HCT116 (cell line): ENCODE measurements at regions not wholly inside any gene's neighbourhood (a gene's known extent, or its start where the extent isn't known, plus 50 kb on each side); places are given as distances from the start of the nearest gene placed in this dataset.

Experiments
- ATAC-seq: fragments of 200-7000 bp; cut with Tn5 transposase; 2 replicates; pipeline ENCODE4 v1.9.1; 2020; ENCODE audit warnings: mild to moderate bottlenecking, moderate library complexity
- BruUV-seq: library from RNA; stranded (reverse); fragments of 400-500 nt; replicated peaks from 2 replicates; lab custom pipeline; 2021; lab: Mats Ljungman, UMichigan
- CTCF ChIA-PET: fragments of 300-600 bp; sonication (Branson Sonifier 250); formaldehyde crosslinking; loops from one replicate; lab custom pipeline; 2021; ENCODE audit warnings: antibody characterized with exemption; lab: Charles Lee
- POLR2A ChIA-PET: fragments of 300-600, 350-600 bp; sonication (Branson Sonifier 250); formaldehyde crosslinking; loops from one replicate; lab custom pipeline; 2021; ENCODE audit warnings: antibody characterized with exemption; lab: Charles Lee
- RAD21 ChIA-PET, 2 experiments: fragments of 300-600 bp; sonication (Branson Sonifier 250); formaldehyde crosslinking; loops; one replicate each; lab custom pipeline; 2023; ENCODE audit warnings: low total read pairs in 2 of 2; ENCODE audit not compliant: uncharacterized antibody in 2 of 2, unreplicated experiment in 2 of 2, low non-redundant PET in 1 of 2; lab: Charles Lee
- DNase-seq: peaks from one replicate; pipeline ENCODE4 v3.0.0-alpha.2; 2010; ENCODE audit warnings: low read depth, low spot score
- H2AFZ ChIP-seq: fragments of 200-600 bp; shearing (Covaris generic), sonication (generic); 2 replicates; pipeline ENCODE4 v1.6.1; 2017; ENCODE audit warnings: low read depth, mixed run types, mixed read lengths, antibody characterized with exemption, low read length; ENCODE audit not compliant: poor library complexity, severe bottlenecking
- H3K27ac ChIP-seq: 2 replicates; pipeline ENCODE4 v1.5.1; 2012; ENCODE audit warnings: low read depth, low read length
- H3K27me3 ChIP-seq: fragments of 200-600 bp; sonication (generic); 2 replicates; pipeline ENCODE4 v1.6.1; 2016; ENCODE audit warnings: mixed run types, low read length, mixed read lengths; ENCODE audit not compliant: insufficient read depth
- H3K36me3 ChIP-seq, 2 experiments: fragments of 200-500 bp in 1 of 2; fragments of 200-600 bp in 1 of 2; sonication (Bioruptor generic) in 1 of 2; sonication (generic) in 1 of 2; 2 replicates each; pipeline versions ENCODE4 v1.5.1 to v1.6.1; 2014 to 2016; ENCODE audit warnings: low read length in 2 of 2, inconsistent platforms in 1 of 2, mixed read lengths in 1 of 2, mixed run types in 1 of 2; ENCODE audit not compliant: insufficient read depth in 2 of 2, control insufficient read depth in 1 of 2
- H3K4me1 ChIP-seq, 2 experiments: fragments of 200-600 bp in 1 of 2; sonication (generic) in 1 of 2; 2 replicates each; pipeline versions ENCODE4 v1.5.1 to v1.6.1; 2012 to 2017; ENCODE audit warnings: low read length in 2 of 2, inconsistent platforms in 1 of 2, mild to moderate bottlenecking in 1 of 2, mixed read lengths in 1 of 2, mixed run types in 1 of 2, moderate library complexity in 1 of 2; ENCODE audit not compliant: insufficient read depth in 2 of 2, control insufficient read depth in 1 of 2
- H3K4me2 ChIP-seq: fragments of 200-600 bp; sonication (generic); 2 replicates; pipeline ENCODE4 v1.6.1; 2017; ENCODE audit warnings: mixed run types, low read length, mixed read lengths
- H3K4me3 ChIP-seq, 2 experiments: fragments of 200-600 bp in 1 of 2; sonication (generic) in 1 of 2; replicated peaks in 1 of 2; 2 replicates each; pipeline ENCODE4 v1.5.1; 2011 to 2016; ENCODE audit warnings: low read length in 2 of 2, control low read depth in 1 of 2, low read depth in 1 of 2, mild to moderate bottlenecking in 1 of 2, mixed read lengths in 1 of 2, mixed run types in 1 of 2
- H3K79me2 ChIP-seq: fragments of 200-600 bp; sonication (generic); 2 replicates; pipeline ENCODE4 v1.6.1; 2017; ENCODE audit warnings: mild to moderate bottlenecking, mixed run types, low read length, moderate library complexity, mixed read lengths; ENCODE audit not compliant: insufficient read depth
- H3K9ac ChIP-seq: fragments of 200-600 bp; sonication (generic); 2 replicates; pipeline ENCODE4 v1.6.1; 2016; ENCODE audit warnings: low read length, mixed read lengths
- H3K9me2 ChIP-seq: fragments of 200-600 bp; sonication (generic), shearing (Covaris generic); 2 replicates; pipeline ENCODE4 v1.6.1; 2017; ENCODE audit warnings: mixed run types, mild to moderate bottlenecking, moderate library complexity; ENCODE audit not compliant: insufficient read depth
- H3K9me3 ChIP-seq, 2 experiments: fragments of 200-500 bp in 1 of 2; fragments of 200-600 bp in 1 of 2; sonication (Bioruptor generic) in 1 of 2; sonication (generic) in 1 of 2; 2 replicates each; pipeline ENCODE4 v1.6.1; 2014 to 2017; ENCODE audit warnings: low read length in 2 of 2, mixed read lengths in 2 of 2, inconsistent platforms in 1 of 2, low read depth in 1 of 2, mild to moderate bottlenecking in 1 of 2, mixed run types in 1 of 2, moderate library complexity in 1 of 2; ENCODE audit not compliant: control insufficient read depth in 1 of 2, insufficient read depth in 1 of 2
- H4K20me1 ChIP-seq: fragments of 200-600 bp; sonication (generic), shearing (Covaris generic); 2 replicates; pipeline ENCODE4 v1.6.1; 2017; ENCODE audit warnings: mixed run types, mild to moderate bottlenecking, moderate library complexity; ENCODE audit not compliant: insufficient read depth
- ATF3 ChIP-seq: IDR thresholded peaks from 2 replicates; pipeline ENCODE4 v1.6.1; 2012
- CBX3 ChIP-seq: IDR thresholded peaks from 2 replicates; pipeline ENCODE4 v1.6.1; 2012; ENCODE audit warnings: low read depth
- CEBPB ChIP-seq: IDR thresholded peaks from 2 replicates; pipeline ENCODE4 v1.6.1; 2012; ENCODE audit warnings: low read depth
- EGR1 ChIP-seq: IDR thresholded peaks from 2 replicates; pipeline ENCODE4 v1.6.1; 2012; ENCODE audit warnings: low read depth
- ELF1 ChIP-seq: IDR thresholded peaks from 2 replicates; pipeline ENCODE4 v1.6.1; 2012; ENCODE audit warnings: low read depth, borderline replicate concordance
- EZH2 ChIP-seq: fragments of 200-600 bp; sonication (generic); IDR thresholded peaks from 2 replicates; pipeline ENCODE4 v1.6.1; 2017; ENCODE audit warnings: antibody characterized with exemption, mixed run types
- EZH2phosphoT487 ChIP-seq: fragments of 200-600 bp; IDR thresholded peaks from 2 replicates; pipeline ENCODE4 v1.6.1; 2018; ENCODE audit warnings: antibody characterized with exemption, borderline replicate concordance
- JUND ChIP-seq: IDR thresholded peaks from 2 replicates; pipeline ENCODE4 v1.6.1; 2012
- POLR2A ChIP-seq: IDR thresholded peaks from 2 replicates; pipeline ENCODE4 v1.7.0; 2011; ENCODE audit warnings: borderline replicate concordance; ENCODE audit not compliant: insufficient read depth, insufficient read length; ENCODE audit errors: extremely low read depth
- POLR2AphosphoS5 ChIP-seq: IDR thresholded peaks from 2 replicates; pipeline ENCODE4 v1.6.1; 2011; ENCODE audit warnings: mild to moderate bottlenecking, low read depth, low read length, moderate library complexity
- RAD21 ChIP-seq: IDR thresholded peaks from 2 replicates; pipeline ENCODE4 v1.6.1; 2012; ENCODE audit warnings: low read depth, mild to moderate bottlenecking
- SIN3A ChIP-seq: IDR thresholded peaks from 2 replicates; pipeline ENCODE4 v1.6.1; 2012; ENCODE audit warnings: low read depth
- SP1 ChIP-seq: IDR thresholded peaks from 2 replicates; pipeline ENCODE4 v1.6.1; 2012; ENCODE audit warnings: low read depth
- SRF ChIP-seq: IDR thresholded peaks from 2 replicates; pipeline ENCODE4 v1.6.1; 2012; ENCODE audit warnings: low read depth
- TCF7L2 ChIP-seq: IDR thresholded peaks from 2 replicates; pipeline ENCODE4 v1.7.0; 2011; ENCODE audit warnings: borderline replicate concordance, inconsistent platforms; ENCODE audit not compliant: insufficient read depth, insufficient read length; ENCODE audit errors: extremely low read depth
- YY1 ChIP-seq: IDR thresholded peaks from 2 replicates; pipeline ENCODE4 v1.6.1; 2011; ENCODE audit warnings: low read length, low read depth, moderate library complexity, mild to moderate bottlenecking; ENCODE audit not compliant: insufficient replicate concordance; ENCODE audit errors: extremely low read depth
- ZFX ChIP-seq: fragments of 450-650 bp; IDR thresholded peaks from 2 replicates; pipeline ENCODE4 v1.6.1; 2017
- ZNF274 ChIP-seq: fragments of 200-500 bp; sonication (Bioruptor generic); IDR thresholded peaks from 2 replicates; pipeline ENCODE4 v1.6.1; 2014; ENCODE audit warnings: mild to moderate bottlenecking, low read depth, low read length, inconsistent platforms
- intact Hi-C: fragments of 100-400 bp; cut with micrococcal nuclease; formaldehyde crosslinking; loops from 2 replicates; pipeline ENCODE4 v1.10.0; 2022
- TF ChIP-seq, protein P1 (sequence below), 3 experiments: fragments of 200-600 bp in 1 of 3; sonication (generic) in 1 of 3; IDR thresholded peaks in 2 of 3; conservative IDR thresholded peaks in 1 of 3; 2 replicates each; pipeline ENCODE4 v1.5.1; 2012 to 2017; ENCODE audit warnings: low read depth in 2 of 3, low read length in 2 of 3, antibody characterized with exemption in 1 of 3, borderline replicate concordance in 1 of 3, control low read depth in 1 of 3, mild to moderate bottlenecking in 1 of 3, mixed read lengths in 1 of 3, mixed run types in 1 of 3, moderate library complexity in 1 of 3; ENCODE audit not compliant: insufficient read depth in 1 of 3
- TF ChIP-seq, protein P2 (sequence below): IDR thresholded peaks from 2 replicates; pipeline ENCODE4 v1.6.1; 2012

DNA sequence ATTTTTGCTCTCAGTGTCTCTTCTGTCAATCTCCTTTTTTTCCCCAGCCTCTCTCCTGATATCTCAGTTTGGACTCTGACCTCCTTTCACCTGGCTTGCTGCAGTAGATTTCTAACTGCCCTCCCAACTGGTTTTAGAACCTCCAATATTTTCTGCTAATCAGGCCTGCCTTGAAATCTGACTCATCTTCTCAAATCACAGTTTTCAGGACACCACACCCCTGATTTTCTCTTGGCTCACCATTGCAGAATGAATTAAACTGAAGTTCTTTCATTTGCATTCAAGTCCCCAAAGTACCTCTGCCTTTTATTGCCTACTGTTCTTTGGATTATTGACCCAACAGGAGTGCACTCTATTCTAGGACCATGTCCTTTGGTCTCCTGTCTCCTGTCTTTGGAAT lies 310.4 kb upstream of the TRPC7 start:
- Histone ChIP-seq H3K36me3 (no peaks in the 10 kb centered on the region), H3K4me1 (no peaks in the 10 kb centered on the region), H4K20me1 (no peaks in the 10 kb centered on the region), H3K79me2 (no peaks in the 10 kb centered on the region), H3K9me2 (no peaks in the 10 kb centered on the region), H3K4me2 (no peak overlapping the region), H3K9ac (no peak overlapping the region), H3K27me3 (no peaks in the 10 kb centered on the region), H3K4me3 (no peak overlapping the region), H3K9me3 (no peaks in the 10 kb centered on the region), H2AFZ (no peak overlapping the region), H3K27ac (no peak overlapping the region)
- ChIA-PET POLR2A (no interaction called here), CTCF (no interaction called here), RAD21 (no interaction called here)
- ATAC-seq (no peak), DNase-seq (no peak)
- BruUV-seq, result no TSS peak
- TF ChIP-seq YY1 (no peak), CEBPB (no peak), EZH2 (no peak), ZFX (no peak), TCF7L2 (no peak), ATF3 (no peak), SIN3A (no peak)
- TF ChIP-seq, protein P1, sequence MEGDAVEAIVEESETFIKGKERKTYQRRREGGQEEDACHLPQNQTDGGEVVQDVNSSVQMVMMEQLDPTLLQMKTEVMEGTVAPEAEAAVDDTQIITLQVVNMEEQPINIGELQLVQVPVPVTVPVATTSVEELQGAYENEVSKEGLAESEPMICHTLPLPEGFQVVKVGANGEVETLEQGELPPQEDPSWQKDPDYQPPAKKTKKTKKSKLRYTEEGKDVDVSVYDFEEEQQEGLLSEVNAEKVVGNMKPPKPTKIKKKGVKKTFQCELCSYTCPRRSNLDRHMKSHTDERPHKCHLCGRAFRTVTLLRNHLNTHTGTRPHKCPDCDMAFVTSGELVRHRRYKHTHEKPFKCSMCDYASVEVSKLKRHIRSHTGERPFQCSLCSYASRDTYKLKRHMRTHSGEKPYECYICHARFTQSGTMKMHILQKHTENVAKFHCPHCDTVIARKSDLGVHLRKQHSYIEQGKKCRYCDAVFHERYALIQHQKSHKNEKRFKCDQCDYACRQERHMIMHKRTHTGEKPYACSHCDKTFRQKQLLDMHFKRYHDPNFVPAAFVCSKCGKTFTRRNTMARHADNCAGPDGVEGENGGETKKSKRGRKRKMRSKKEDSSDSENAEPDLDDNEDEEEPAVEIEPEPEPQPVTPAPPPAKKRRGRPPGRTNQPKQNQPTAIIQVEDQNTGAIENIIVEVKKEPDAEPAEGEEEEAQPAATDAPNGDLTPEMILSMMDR (IDR thresholded peaks at IDR 0.05 in 2 of 3, conservative IDR thresholded peaks at IDR 0.05 in 1 of 3; ENCODE audit: borderline replicate concordance in 1 of 3, insufficient read depth in 1 of 3, low read depth in 2 of 3, low read length in 2 of 3), result no peak
- intact Hi-C loops, result no loop called here

DNA sequence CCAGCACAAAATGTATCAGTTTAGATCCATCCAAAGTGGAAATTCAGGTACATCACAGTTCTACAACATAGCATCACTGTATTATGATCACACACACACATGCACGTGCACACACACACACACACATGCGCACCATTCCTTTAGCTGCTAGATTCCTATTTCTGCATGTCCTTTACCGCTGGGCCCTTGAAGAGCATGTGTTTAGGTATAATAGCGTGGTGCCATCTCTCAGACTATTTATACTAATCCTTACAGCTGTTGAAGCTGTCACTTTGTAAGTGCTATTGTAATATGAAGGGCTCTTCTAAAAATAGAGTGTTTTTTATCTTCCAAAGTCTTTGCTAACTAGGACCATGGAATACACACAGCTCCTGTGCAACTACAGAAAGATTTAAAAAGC lies 308.8 kb upstream of the TRPC7 start:
- CTCF ChIA-PET, result no interaction called here
- Histone ChIP-seq H3K9me2 (no peaks in the 10 kb centered on the region), H3K9me3 (no peaks in the 10 kb centered on the region), H3K9ac (no peak overlapping the region), H3K4me2 (no peak overlapping the region), H3K27me3 (no peaks in the 10 kb centered on the region), H2AFZ (no peak overlapping the region), H3K79me2 (no peaks in the 10 kb centered on the region), H3K36me3 (no peaks in the 10 kb centered on the region), H4K20me1 (no peaks in the 10 kb centered on the region), H3K27ac (no peak overlapping the region), H3K4me3 (no peak overlapping the region), H3K4me1 (no peaks in the 10 kb centered on the region)
- no peak for DNase-seq
- POLR2A ChIA-PET, result no interaction called here
- no TSS peak for BruUV-seq
- ATAC-seq, result no peak
- RAD21 ChIA-PET, result no interaction called here
- intact Hi-C loops, result no loop called here
- TF ChIP-seq CEBPB (no peak), RAD21 (no peak), EGR1 (no peak), SP1 (no peak), EZH2 (no peak), EZH2phosphoT487 (no peak), POLR2A (no peak), ATF3 (no peak), YY1 (no peak), ELF1 (no peak), POLR2AphosphoS5 (no peak), ZNF274 (no peak), JUND (no peak), CBX3 (no peak), SRF (no peak)
- TF ChIP-seq, protein P2, sequence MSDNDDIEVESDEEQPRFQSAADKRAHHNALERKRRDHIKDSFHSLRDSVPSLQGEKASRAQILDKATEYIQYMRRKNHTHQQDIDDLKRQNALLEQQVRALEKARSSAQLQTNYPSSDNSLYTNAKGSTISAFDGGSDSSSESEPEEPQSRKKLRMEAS, result no peak
